MCF 10A (cell line): ENCODE measurements at regions not wholly inside any gene's neighbourhood (a gene's known extent, or its start where the extent isn't known, plus 50 kb on each side); places are given as distances from the start of the nearest gene placed in this dataset.
"Not testable (repeated sequence)": the region's sequence is repeated elsewhere in the genome, so short reads cannot be mapped to it uniquely, and the experiment has no call there.

Experiments used
- BruUV-seq: library from RNA; stranded (reverse); fragments of 400-500 nt; replicated peaks from 2 replicates; lab custom pipeline; 2021; lab: Mats Ljungman, UMichigan
- CTCF ChIA-PET: fragments of 300-600 bp; sonication (Branson Sonifier 250); formaldehyde crosslinking; extraction: SDS; loops from one replicate; lab custom pipeline; 2021; ENCODE audit warnings: antibody characterized with exemption, inconsistent platforms; lab: Yijun Ruan, JAX
- POLR2A ChIA-PET: fragments of 300-600, 350-650 bp; sonication (Branson Sonifier 250); formaldehyde crosslinking; extraction: SDS; loops from one replicate; lab custom pipeline; 2020; ENCODE audit warnings: antibody characterized with exemption, inconsistent platforms; lab: Yijun Ruan, JAX
- DNase-seq: peaks from one replicate; pipeline ENCODE4 v3.0.0-alpha.2; 2018; ENCODE audit not compliant: unreplicated experiment
- H3K27ac Mint-ChIP-seq: one replicate; pipeline ENCODE4 v1.8.0; 2022; ENCODE audit warnings: mild to moderate bottlenecking, low read depth, mixed read lengths; ENCODE audit not compliant: unreplicated experiment
- H3K27me3 Mint-ChIP-seq: one replicate; pipeline ENCODE4 v1.8.0; 2022; ENCODE audit warnings: mixed read lengths; ENCODE audit not compliant: insufficient read depth, unreplicated experiment
- H3K36me3 Mint-ChIP-seq: one replicate; pipeline ENCODE4 v1.8.0; 2022; ENCODE audit warnings: mild to moderate bottlenecking, moderate library complexity, mixed read lengths; ENCODE audit not compliant: insufficient read depth, unreplicated experiment
- H3K4me1 Mint-ChIP-seq: one replicate; pipeline ENCODE4 v1.8.0; 2022; ENCODE audit warnings: mixed read lengths; ENCODE audit not compliant: insufficient read depth, unreplicated experiment
- H3K4me3 Mint-ChIP-seq: one replicate; pipeline ENCODE4 v1.8.0; 2022; ENCODE audit warnings: mild to moderate bottlenecking, moderate library complexity, mixed read lengths; ENCODE audit not compliant: unreplicated experiment
- H3K9me3 Mint-ChIP-seq: one replicate; pipeline ENCODE4 v1.8.0; 2022; ENCODE audit warnings: mixed read lengths; ENCODE audit not compliant: unreplicated experiment
- CTCF ChIP-seq: fragments of 200-600 bp; IDR thresholded peaks from one replicate; pipeline ENCODE4 v1.8.0; 2022; ENCODE audit warnings: antibody characterized with exemption, mild to moderate bottlenecking; ENCODE audit not compliant: unreplicated experiment
- intact Hi-C: fragments of 100-400 bp; cut with micrococcal nuclease; formaldehyde crosslinking; loops from 2 replicates; pipeline ENCODE4 v1.14.1; 2022

- no TSS peak for BruUV-seq
- Mint-ChIP-seq H3K9me3 (peaks cover 14% of the 10 kb centered on the region), H3K4me1 (no peaks in the 10 kb centered on the region), H3K36me3 (no peaks in the 10 kb centered on the region), H3K27ac (no peak overlapping the region), H3K27me3 (no peaks in the 10 kb centered on the region), H3K4me3 (no peak overlapping the region)
- no peak for TF ChIP-seq CTCF
- peak; percentile 32 for DNase-seq
- ChIA-PET CTCF (interaction anchor here (0.5 to 1.0 kb wide), 2 partner anchors 339 to 765 kb away, joined by 3 to 5 read pairs; no protein-coding TSS in a partner anchor), POLR2A (interaction anchor here (0.7 kb wide), 1 partner anchor 1384 kb away, joined by 3 read pairs; no protein-coding TSS in a partner anchor)
- intact Hi-C loops: no loop called here
Measured at GRCh38 chrX:138794246-138794645, 82.7 kb upstream of the FGF13 start.

- CTCF ChIA-PET: interaction anchor here (0.9 to 1.6 kb wide), 3 partner anchors 16 to 36 kb away, joined by 3 to 10 read pairs (median 3); no protein-coding TSS in a partner anchor
- no peaks in the 10 kb centered on the region for H3K27me3 Mint-ChIP-seq
Measured at GRCh38 chrX:138791551-138791950, 80.0 kb upstream of the FGF13 start.

GRCh38 chrX:138788771-138789170, 77.3 kb upstream of the FGF13 start:
- BruUV-seq: no TSS peak
- no peaks in the 10 kb centered on the region for H3K27me3 Mint-ChIP-seq
- ChIA-PET CTCF (interaction anchor here (0.6 kb wide), 2 partner anchors 22 to 28 kb away, joined by 3 to 4 read pairs; no protein-coding TSS in a partner anchor), POLR2A (interaction anchor here (0.7 kb wide), 1 partner anchor 303 kb away, joined by 5 read pairs; no protein-coding TSS in a partner anchor)
- DNase-seq: peak; percentile 18
- no peaks in the 10 kb centered on the region for H3K4me1 Mint-ChIP-seq
- TF ChIP-seq CTCF: no peak
- no peaks in the 10 kb centered on the region for H3K36me3 Mint-ChIP-seq
- peaks cover 26% of the 10 kb centered on the region for H3K9me3 Mint-ChIP-seq
- H3K4me3 Mint-ChIP-seq: no peak overlapping the region
- no peak overlapping the region for H3K27ac Mint-ChIP-seq
- intact Hi-C loops: no loop called here

More at GRCh38 chrX:138791551-138791950, 80.0 kb upstream of the FGF13 start:
- POLR2A ChIA-PET: no interaction called here
- peaks cover 7% of the 10 kb centered on the region for H3K9me3 Mint-ChIP-seq
- H3K27ac Mint-ChIP-seq: peak overlapping the region; percentile 12
- H3K36me3 Mint-ChIP-seq: no peaks in the 10 kb centered on the region
- no peaks in the 10 kb centered on the region for H3K4me1 Mint-ChIP-seq
- intact Hi-C loops: no loop called here
- no peak overlapping the region for H3K4me3 Mint-ChIP-seq
- DNase-seq: peak; percentile 24
- TF ChIP-seq CTCF: no peak
- no TSS peak for BruUV-seq

- not testable (repeated sequence) for BruUV-seq
Measured at GRCh38 chrX:138778576-138778909, 67.0 kb upstream of the FGF13 start.

GRCh38 chrX:138777908-138778575, 66.5 kb upstream of the FGF13 start:
- POLR2A ChIA-PET, H3K36me3 Mint-ChIP-seq, H3K27me3 Mint-ChIP-seq, H3K27ac Mint-ChIP-seq, BruUV-seq, H3K9me3 Mint-ChIP-seq, H3K4me3 Mint-ChIP-seq, DNase-seq: not testable (repeated sequence)
- intact Hi-C loops: loop anchor here (5.0 to 10.0 kb wide), 2 partner anchors 67 to 979 kb away; no protein-coding TSS in a partner anchor
- CTCF ChIA-PET: interaction anchor here (0.6 to 1.3 kb wide), 7 partner anchors 26 to 1049 kb away, joined by 3 to 6 read pairs (median 3); no protein-coding TSS in a partner anchor
- peaks cover 11% of the 10 kb centered on the region for H3K4me1 Mint-ChIP-seq

More at GRCh38 chrX:138778576-138778909, 67.0 kb upstream of the FGF13 start:
- CTCF ChIA-PET: interaction anchor here (1.3 kb wide), 1 partner anchor 68 kb away, joined by 6 read pairs; no protein-coding TSS in a partner anchor
- H3K27me3 Mint-ChIP-seq, H3K4me3 Mint-ChIP-seq, H3K9me3 Mint-ChIP-seq, DNase-seq, H3K27ac Mint-ChIP-seq, H3K36me3 Mint-ChIP-seq, POLR2A ChIA-PET: not testable (repeated sequence)
- intact Hi-C loops: loop anchor here (5.0 to 10.0 kb wide), 2 partner anchors 66 to 979 kb away; no protein-coding TSS in a partner anchor
- H3K4me1 Mint-ChIP-seq: peaks cover 11% of the 10 kb centered on the region
